GM12873 (cell line): ENCODE measurements at regions not wholly inside any gene's neighbourhood (a gene's known extent, or its start where the extent isn't known, plus 50 kb on each side); places are given as distances from the start of the nearest gene placed in this dataset.

Experiments
- CTCF ChIP-seq: IDR thresholded peaks from 2 replicates; pipeline ENCODE4 v1.5.1; 2012; ENCODE audit warnings: low read depth, mild to moderate bottlenecking, moderate library complexity, low read length, control low read depth; ENCODE audit not compliant: insufficient read depth; ENCODE audit errors: missing control alignments

GRCh38 chr21:32868631-32869454 lies 97.3 kb upstream of the PAXBP1 start:
- no peak for TF ChIP-seq CTCF

- no peak for TF ChIP-seq CTCF
Observed at GRCh38 chr21:32869459-32869858, 97.9 kb upstream of the PAXBP1 start.

GRCh38 chr21:32876426-32876825 lies 104.9 kb upstream of the PAXBP1 start:
- no peak for TF ChIP-seq CTCF

GRCh38 chr21:32878661-32879060 lies 107.1 kb upstream of the PAXBP1 start:
- TF ChIP-seq CTCF = no peak

GRCh38 chr21:32881458-32881857 lies 109.9 kb upstream of the PAXBP1 start:
- no peak for TF ChIP-seq CTCF

- peak; percentile 17 for TF ChIP-seq CTCF
Observed at GRCh38 chr21:32884062-32884461, 112.5 kb upstream of the PAXBP1 start.

GRCh38 chr21:32886339-32886738 lies 114.8 kb upstream of the PAXBP1 start:
- no peak for TF ChIP-seq CTCF
